ENCODE measurements at regions not wholly inside any gene's neighbourhood (a gene's known extent, or its start where the extent isn't known, plus 50 kb on each side); places are given as distances from the start of the nearest gene placed in this dataset.

DNA sequence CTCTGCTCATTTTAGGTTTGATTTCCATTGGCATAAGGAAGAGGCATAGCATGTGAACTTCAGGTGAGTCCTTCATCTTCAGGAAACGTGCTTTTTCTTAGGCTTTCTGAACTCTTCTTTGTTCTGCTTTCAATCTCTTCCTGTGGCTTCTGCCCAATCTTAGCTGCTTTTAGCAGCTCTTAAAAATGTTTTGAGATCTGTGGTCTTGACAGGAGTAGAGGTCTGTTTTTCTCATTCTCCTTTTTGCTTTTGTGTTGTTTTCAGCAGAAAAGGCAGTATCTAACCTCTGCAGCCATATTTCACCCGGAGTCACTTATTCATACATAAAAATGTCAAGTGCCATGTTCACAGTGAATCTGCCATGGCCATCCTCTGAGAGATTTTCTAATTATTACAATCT is 120.3 kb downstream of the LIG4 start:
- no peak overlapping the region for H3K4me3 ChIP-seq
- H3K27ac ChIP-seq = no peak overlapping the region
- H3K4me1 ChIP-seq = no peaks in the 10 kb centered on the region
- TF ChIP-seq POLR2A (IDR thresholded peaks at IDR 0.05) (no peak), EP300 (IDR thresholded peaks at IDR 0.05) (no peak), POLR2AphosphoS5 (IDR thresholded peaks at IDR 0.05) (no peak), CTCF (IDR thresholded peaks at IDR 0.05) (no peak)
- no peaks in the 10 kb centered on the region for H3K27me3 ChIP-seq
- no peaks in the 10 kb centered on the region for H3K36me3 ChIP-seq
- 66% methylated on average over 2 of the region's 2 CpGs for WGBS
- H3K9me3 ChIP-seq = no peaks in the 10 kb centered on the region
- DNase-seq (ENCODE audit: low spot score in 2 of 2) = no peak

DNA sequence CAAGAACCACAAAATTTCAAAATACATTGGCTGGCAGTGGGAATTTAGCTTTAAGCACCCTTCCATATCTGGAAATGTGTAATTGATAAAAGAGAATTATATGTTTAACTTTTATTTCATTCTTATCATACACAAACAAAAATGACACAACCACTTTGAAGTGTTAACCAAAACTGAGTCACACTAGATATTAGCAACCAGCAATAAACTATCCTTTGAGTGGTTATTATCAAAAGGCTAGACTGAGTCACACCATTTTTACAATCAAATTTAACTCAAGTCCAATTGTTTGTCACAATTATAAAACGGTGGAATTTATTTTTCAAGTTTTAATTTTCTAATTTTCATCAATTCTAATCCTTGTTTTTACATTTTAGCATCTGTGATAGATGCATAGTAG is 121.7 kb downstream of the LIG4 start:
- TF ChIP-seq CTCF (IDR thresholded peaks at IDR 0.05) (no peak), POLR2A (IDR thresholded peaks at IDR 0.05) (no peak), EP300 (IDR thresholded peaks at IDR 0.05) (no peak), POLR2AphosphoS5 (IDR thresholded peaks at IDR 0.05) (no peak)
- WGBS = 46% methylated on average over 1 of the region's 1 CpG

GRCh38 chr13:108087810-108088209 is 127.5 kb downstream of the LIG4 start:
- Histone ChIP-seq H3K36me3 (no peaks in the 10 kb centered on the region), H3K4me1 (no peaks in the 10 kb centered on the region), H3K9me3 (no peaks in the 10 kb centered on the region), H3K4me3 (no peak overlapping the region), H3K27ac (no peak overlapping the region), H3K27me3 (no peaks in the 10 kb centered on the region)
- DNase-seq (ENCODE audit: low spot score in 2 of 2) = no peak
- no peak for TF ChIP-seq CTCF (IDR thresholded peaks at IDR 0.05)
- no peak for TF ChIP-seq EP300 (IDR thresholded peaks at IDR 0.05)
- no peak for TF ChIP-seq POLR2A (IDR thresholded peaks at IDR 0.05)
- no peak for TF ChIP-seq POLR2AphosphoS5 (IDR thresholded peaks at IDR 0.05)
- WGBS = 71% methylated on average over 3 of the region's 3 CpGs

More for the DNA sequence above, 121.7 kb downstream of the LIG4 start:
- H3K4me1 ChIP-seq = no peaks in the 10 kb centered on the region
- DNase-seq (ENCODE audit: low spot score in 2 of 2) = no peak
- H3K4me3 ChIP-seq = no peak overlapping the region
- no peaks in the 10 kb centered on the region for H3K36me3 ChIP-seq
- no peaks in the 10 kb centered on the region for H3K27me3 ChIP-seq
- no peak overlapping the region for H3K27ac ChIP-seq
- no peaks in the 10 kb centered on the region for H3K9me3 ChIP-seq

DNA sequence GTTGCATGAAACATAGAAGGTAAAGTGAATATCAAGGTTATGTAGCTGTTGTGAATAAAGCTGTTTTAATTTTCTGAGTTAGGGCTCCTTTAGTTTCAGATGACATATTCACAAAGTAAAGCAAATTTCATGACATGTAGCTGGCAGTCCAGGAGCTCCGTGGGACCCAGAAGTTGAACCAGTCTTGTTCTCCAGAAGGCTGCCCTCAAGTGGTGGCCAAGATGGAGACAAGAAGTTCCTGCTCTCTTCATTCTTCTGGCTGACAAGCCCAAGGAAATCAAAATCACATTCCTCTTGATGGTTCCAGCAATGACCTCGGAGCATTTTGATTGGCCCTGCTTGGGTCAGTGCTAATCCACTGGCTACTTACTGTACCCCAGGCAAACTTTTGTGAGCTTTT is 128.7 kb downstream of the LIG4 start:
- WGBS = 53% methylated on average over 2 of the region's 2 CpGs
- no peaks in the 10 kb centered on the region for H3K4me1 ChIP-seq
- H3K27me3 ChIP-seq = no peaks in the 10 kb centered on the region
- TF ChIP-seq CTCF (IDR thresholded peaks at IDR 0.05) (no peak), POLR2AphosphoS5 (IDR thresholded peaks at IDR 0.05) (no peak), POLR2A (IDR thresholded peaks at IDR 0.05) (no peak), EP300 (IDR thresholded peaks at IDR 0.05) (no peak)
- no peak overlapping the region for H3K27ac ChIP-seq
- no peaks in the 10 kb centered on the region for H3K9me3 ChIP-seq
- no peak overlapping the region for H3K4me3 ChIP-seq
- H3K36me3 ChIP-seq = no peaks in the 10 kb centered on the region
- DNase-seq (ENCODE audit: low spot score in 2 of 2) = no peak

- WGBS = 65% methylated on average over 3 of the region's 3 CpGs
- Histone ChIP-seq H3K36me3 (no peaks in the 10 kb centered on the region), H3K27ac (no peak overlapping the region), H3K4me3 (no peak overlapping the region), H3K27me3 (no peaks in the 10 kb centered on the region), H3K4me1 (no peaks in the 10 kb centered on the region), H3K9me3 (no peaks in the 10 kb centered on the region)
- TF ChIP-seq POLR2A (IDR thresholded peaks at IDR 0.05) (no peak), CTCF (IDR thresholded peaks at IDR 0.05) (no peak), POLR2AphosphoS5 (IDR thresholded peaks at IDR 0.05) (no peak), EP300 (IDR thresholded peaks at IDR 0.05) (no peak)
- DNase-seq (ENCODE audit: low spot score in 2 of 2) = no peak
Measured at GRCh38 chr13:108084840-108085239, 130.5 kb downstream of the LIG4 start.
